Type B pancreatic cell (in vitro differentiated cells): ENCODE measurements at regions not wholly inside any gene's neighbourhood (a gene's known extent, or its start where the extent isn't known, plus 50 kb on each side); places are given as distances from the start of the nearest gene placed in this dataset.

Source experiments
- DNase-seq: peaks from one replicate; pipeline ENCODE4 v3.0.0; 2021; ENCODE audit warnings: mixed read lengths; ENCODE audit not compliant: unreplicated experiment; ENCODE audit errors: extremely low spot score
- H3K27ac Mint-ChIP-seq: 2 replicates; pipeline ENCODE4 v1.8.0; 2021; ENCODE audit warnings: mild to moderate bottlenecking, mixed read lengths
- H3K27me3 Mint-ChIP-seq: 2 replicates; pipeline ENCODE4 v1.8.0; 2021; ENCODE audit warnings: mixed read lengths
- H3K36me3 Mint-ChIP-seq: 2 replicates; pipeline ENCODE4 v1.8.0; 2021; ENCODE audit warnings: mixed read lengths
- H3K4me1 Mint-ChIP-seq: one replicate; pipeline ENCODE4 v1.8.0; 2021; ENCODE audit warnings: mixed read lengths; ENCODE audit not compliant: unreplicated experiment
- H3K4me3 Mint-ChIP-seq: 2 replicates; pipeline ENCODE4 v1.8.0; 2021; ENCODE audit warnings: mild to moderate bottlenecking, mixed read lengths
- H3K9me3 Mint-ChIP-seq: 2 replicates; pipeline ENCODE4 v1.8.0; 2021; ENCODE audit warnings: mixed read lengths
- TF ChIP-seq, protein P1 (sequence below): fragments of 200-600 bp; sonication (generic); conservative IDR thresholded peaks from 2 replicates; pipeline ENCODE4 v1.5.0; 2021; ENCODE audit warnings: antibody characterized with exemption, mild to moderate bottlenecking

- no peak overlapping the region for H3K27ac Mint-ChIP-seq
- no peak overlapping the region for H3K4me3 Mint-ChIP-seq
- H3K9me3 Mint-ChIP-seq: no peaks in the 10 kb centered on the region
- peaks cover 16% of the 10 kb centered on the region for H3K27me3 Mint-ChIP-seq
- DNase-seq: no peak
- TF ChIP-seq, protein P1, sequence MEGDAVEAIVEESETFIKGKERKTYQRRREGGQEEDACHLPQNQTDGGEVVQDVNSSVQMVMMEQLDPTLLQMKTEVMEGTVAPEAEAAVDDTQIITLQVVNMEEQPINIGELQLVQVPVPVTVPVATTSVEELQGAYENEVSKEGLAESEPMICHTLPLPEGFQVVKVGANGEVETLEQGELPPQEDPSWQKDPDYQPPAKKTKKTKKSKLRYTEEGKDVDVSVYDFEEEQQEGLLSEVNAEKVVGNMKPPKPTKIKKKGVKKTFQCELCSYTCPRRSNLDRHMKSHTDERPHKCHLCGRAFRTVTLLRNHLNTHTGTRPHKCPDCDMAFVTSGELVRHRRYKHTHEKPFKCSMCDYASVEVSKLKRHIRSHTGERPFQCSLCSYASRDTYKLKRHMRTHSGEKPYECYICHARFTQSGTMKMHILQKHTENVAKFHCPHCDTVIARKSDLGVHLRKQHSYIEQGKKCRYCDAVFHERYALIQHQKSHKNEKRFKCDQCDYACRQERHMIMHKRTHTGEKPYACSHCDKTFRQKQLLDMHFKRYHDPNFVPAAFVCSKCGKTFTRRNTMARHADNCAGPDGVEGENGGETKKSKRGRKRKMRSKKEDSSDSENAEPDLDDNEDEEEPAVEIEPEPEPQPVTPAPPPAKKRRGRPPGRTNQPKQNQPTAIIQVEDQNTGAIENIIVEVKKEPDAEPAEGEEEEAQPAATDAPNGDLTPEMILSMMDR: no peak
- H3K4me1 Mint-ChIP-seq: peaks cover 15% of the 10 kb centered on the region
- no peaks in the 10 kb centered on the region for H3K36me3 Mint-ChIP-seq
Measured at GRCh38 chr6:40642837-40643236, 55.7 kb upstream of the LRFN2 start.

DNA sequence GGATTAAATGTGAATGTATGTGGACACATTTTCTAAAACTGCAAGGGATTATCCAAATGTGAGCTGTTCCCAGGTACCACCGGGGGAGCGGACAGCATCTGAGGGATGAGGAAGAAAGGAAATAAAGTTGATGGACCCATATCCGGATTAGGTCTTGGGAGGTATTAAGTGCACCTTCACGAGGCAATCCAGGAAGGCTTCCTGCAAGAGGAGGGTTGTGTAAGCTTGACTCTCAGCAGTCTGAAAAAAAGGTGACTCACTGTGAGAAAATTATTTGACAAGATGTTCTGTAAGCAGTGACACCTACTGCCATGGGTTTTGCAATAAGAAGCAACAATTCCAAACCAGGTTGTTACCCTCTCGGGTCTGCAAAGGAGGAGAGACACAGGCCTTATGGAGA is 55.0 kb upstream of the LRFN2 start:
- no peaks in the 10 kb centered on the region for H3K9me3 Mint-ChIP-seq
- H3K27me3 Mint-ChIP-seq: peaks cover 9% of the 10 kb centered on the region
- H3K36me3 Mint-ChIP-seq: no peaks in the 10 kb centered on the region
- TF ChIP-seq, protein P1: no peak
- H3K27ac Mint-ChIP-seq: no peak overlapping the region
- H3K4me1 Mint-ChIP-seq: peaks cover 15% of the 10 kb centered on the region
- no peak for DNase-seq
- H3K4me3 Mint-ChIP-seq: no peak overlapping the region

GRCh38 chr6:40640599-40641227 is 53.5 kb upstream of the LRFN2 start:
- TF ChIP-seq, protein P1: no peak
- H3K9me3 Mint-ChIP-seq: no peaks in the 10 kb centered on the region
- no peak overlapping the region for H3K4me3 Mint-ChIP-seq
- no peaks in the 10 kb centered on the region for H3K36me3 Mint-ChIP-seq
- no peak for DNase-seq
- H3K27ac Mint-ChIP-seq: peak overlapping the region; percentile 18
- peaks cover 15% of the 10 kb centered on the region for H3K4me1 Mint-ChIP-seq
- H3K27me3 Mint-ChIP-seq: no peaks in the 10 kb centered on the region
